ENCODE measurements at regions not wholly inside any gene's neighbourhood (a gene's known extent, or its start where the extent isn't known, plus 50 kb on each side); places are given as distances from the start of the nearest gene placed in this dataset.

- H3K4me3 Mint-ChIP-seq: no peak overlapping the region
- ATAC-seq: no peak
These were observed 367.9 kb downstream of the SOX9 start for GRCh38 chr17:72488555-72489271.

DNA sequence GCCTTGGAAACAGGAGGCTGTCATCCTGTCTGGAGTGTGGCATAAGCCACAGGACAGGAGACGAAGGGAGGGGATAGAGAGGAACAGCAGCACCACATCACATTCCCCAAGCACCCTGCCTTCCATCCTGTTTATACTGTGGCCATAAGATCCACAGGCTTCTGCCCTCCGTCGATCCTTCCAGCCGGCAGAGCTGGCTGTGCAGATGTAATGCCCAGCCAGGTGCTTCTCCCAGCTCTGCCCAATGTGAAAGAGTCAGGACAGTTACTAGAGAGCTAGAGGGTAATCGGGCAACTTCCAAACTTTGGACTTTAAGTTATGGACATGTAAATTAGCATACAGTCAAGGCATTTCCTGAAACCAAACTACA, 368.4 kb downstream of the SOX9 start:
- Histone ChIP-seq H3K4me1 (ENCODE audit: control insufficient read depth, insufficient read depth, low read length) (no peaks in the 10 kb centered on the region), H3K27ac (ENCODE audit: low read length) (no peak overlapping the region), H3K4me3 (ENCODE audit: low read length) (no peak overlapping the region), H3K36me3 (ENCODE audit: control insufficient read depth, insufficient read depth, low read length) (no peaks in the 10 kb centered on the region), H3K27me3 (ENCODE audit: control insufficient read depth, insufficient read depth, low read length) (no peaks in the 10 kb centered on the region), H3K9me3 (ENCODE audit: control insufficient read depth, insufficient read depth, low read length) (peaks cover 3% of the 10 kb centered on the region)
- H3K4me1 Mint-ChIP-seq: no peaks in the 10 kb centered on the region
- WGBS (ENCODE audit: insufficient coverage): 62% methylated on average over 5 of the region's 5 CpGs
- no peak overlapping the region for H3K4me3 Mint-ChIP-seq
- H3K27ac Mint-ChIP-seq: no peak overlapping the region
- no peaks in the 10 kb centered on the region for H3K27me3 Mint-ChIP-seq (ENCODE audit: low read depth in 2 of 2)
- TF ChIP-seq, protein P1, sequence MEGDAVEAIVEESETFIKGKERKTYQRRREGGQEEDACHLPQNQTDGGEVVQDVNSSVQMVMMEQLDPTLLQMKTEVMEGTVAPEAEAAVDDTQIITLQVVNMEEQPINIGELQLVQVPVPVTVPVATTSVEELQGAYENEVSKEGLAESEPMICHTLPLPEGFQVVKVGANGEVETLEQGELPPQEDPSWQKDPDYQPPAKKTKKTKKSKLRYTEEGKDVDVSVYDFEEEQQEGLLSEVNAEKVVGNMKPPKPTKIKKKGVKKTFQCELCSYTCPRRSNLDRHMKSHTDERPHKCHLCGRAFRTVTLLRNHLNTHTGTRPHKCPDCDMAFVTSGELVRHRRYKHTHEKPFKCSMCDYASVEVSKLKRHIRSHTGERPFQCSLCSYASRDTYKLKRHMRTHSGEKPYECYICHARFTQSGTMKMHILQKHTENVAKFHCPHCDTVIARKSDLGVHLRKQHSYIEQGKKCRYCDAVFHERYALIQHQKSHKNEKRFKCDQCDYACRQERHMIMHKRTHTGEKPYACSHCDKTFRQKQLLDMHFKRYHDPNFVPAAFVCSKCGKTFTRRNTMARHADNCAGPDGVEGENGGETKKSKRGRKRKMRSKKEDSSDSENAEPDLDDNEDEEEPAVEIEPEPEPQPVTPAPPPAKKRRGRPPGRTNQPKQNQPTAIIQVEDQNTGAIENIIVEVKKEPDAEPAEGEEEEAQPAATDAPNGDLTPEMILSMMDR (IDR thresholded peaks at IDR 0.05): no peak
- H3K36me3 Mint-ChIP-seq: no peaks in the 10 kb centered on the region
- intact Hi-C loops (cut with micrococcal nuclease): no loop called here
- H3K9me3 Mint-ChIP-seq: peaks cover 0 to 2% of the 10 kb centered on the region in 2 donors
- no peak for DNase-seq
- ATAC-seq: no peak

More at GRCh38 chr17:72488555-72489271, 367.9 kb downstream of the SOX9 start:
- Histone ChIP-seq H3K9me3 (ENCODE audit: control insufficient read depth, insufficient read depth, low read length) (peaks cover 3% of the 10 kb centered on the region), H3K36me3 (ENCODE audit: control insufficient read depth, insufficient read depth, low read length) (no peaks in the 10 kb centered on the region), H3K27ac (ENCODE audit: low read length) (no peak overlapping the region), H3K27me3 (ENCODE audit: control insufficient read depth, insufficient read depth, low read length) (no peaks in the 10 kb centered on the region), H3K4me1 (ENCODE audit: control insufficient read depth, insufficient read depth, low read length) (no peaks in the 10 kb centered on the region), H3K4me3 (ENCODE audit: low read length) (no peak overlapping the region)
- Mint-ChIP-seq H3K4me1 (no peaks in the 10 kb centered on the region), H3K9me3 (no peaks in the 10 kb centered on the region), H3K27me3 (ENCODE audit: low read depth in 2 of 2) (no peaks in the 10 kb centered on the region), H3K36me3 (no peaks in the 10 kb centered on the region), H3K27ac (no peak overlapping the region)
- 77% methylated on average over 11 of the region's 11 CpGs for WGBS (ENCODE audit: insufficient coverage)
- no peak for DNase-seq
- intact Hi-C loops (cut with micrococcal nuclease): no loop called here
- TF ChIP-seq, protein P1 (IDR thresholded peaks at IDR 0.05): no peak

GRCh38 chr17:72491102-72491501, 370.3 kb downstream of the SOX9 start:
- ATAC-seq (no peak), DNase-seq (no peak)
- H3K4me3 Mint-ChIP-seq: no peak overlapping the region
- no peaks in the 10 kb centered on the region for H3K27me3 Mint-ChIP-seq (ENCODE audit: low read depth in 2 of 2)
- H3K27ac Mint-ChIP-seq: no peak overlapping the region
- intact Hi-C loops (cut with micrococcal nuclease): no loop called here
- 85% methylated on average over 2 of the region's 2 CpGs for WGBS (ENCODE audit: insufficient coverage)
- Histone ChIP-seq H3K27ac (ENCODE audit: low read length) (no peak overlapping the region), H3K36me3 (ENCODE audit: control insufficient read depth, insufficient read depth, low read length) (no peaks in the 10 kb centered on the region), H3K4me3 (ENCODE audit: low read length) (no peak overlapping the region), H3K27me3 (ENCODE audit: control insufficient read depth, insufficient read depth, low read length) (no peaks in the 10 kb centered on the region), H3K9me3 (ENCODE audit: control insufficient read depth, insufficient read depth, low read length) (peaks cover 3% of the 10 kb centered on the region), H3K4me1 (ENCODE audit: control insufficient read depth, insufficient read depth, low read length) (no peaks in the 10 kb centered on the region)
- H3K9me3 Mint-ChIP-seq: peaks cover 0 to 2% of the 10 kb centered on the region in 2 donors
- TF ChIP-seq, protein P1 (IDR thresholded peaks at IDR 0.05): no peak
- H3K4me1 Mint-ChIP-seq: no peaks in the 10 kb centered on the region
- no peaks in the 10 kb centered on the region for H3K36me3 Mint-ChIP-seq

DNA sequence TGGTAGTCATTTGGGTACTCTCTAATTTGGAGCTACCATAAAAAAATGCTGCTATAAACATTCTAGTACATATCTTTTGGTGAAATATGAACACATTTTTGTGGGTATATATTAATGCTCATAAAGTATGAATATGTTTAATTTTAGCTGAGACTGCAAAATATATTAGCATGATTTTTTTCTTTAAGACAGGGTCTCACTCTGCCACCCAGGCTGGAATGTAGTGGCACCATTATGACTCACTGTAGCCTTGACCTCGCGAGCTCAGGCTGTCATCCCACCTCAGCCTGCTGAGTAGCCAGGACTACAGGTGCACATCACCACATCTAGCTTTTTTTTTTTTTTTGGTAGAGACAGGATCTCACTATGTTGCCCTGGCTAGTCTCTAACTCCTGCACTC, 371.7 kb downstream of the SOX9 start:
- no peaks in the 10 kb centered on the region for H3K4me1 ChIP-seq (ENCODE audit: control insufficient read depth, insufficient read depth, low read length)
- no peak overlapping the region for H3K4me3 ChIP-seq (ENCODE audit: low read length)
- H3K36me3 ChIP-seq (ENCODE audit: control insufficient read depth, insufficient read depth, low read length): no peaks in the 10 kb centered on the region
- no peak overlapping the region for H3K27ac ChIP-seq (ENCODE audit: low read length)
- H3K4me1 Mint-ChIP-seq: no peaks in the 10 kb centered on the region
- peaks cover 0 to 4% of the 10 kb centered on the region in 2 donors for H3K9me3 Mint-ChIP-seq
- 95% methylated on average over 2 of the region's 2 CpGs for WGBS (ENCODE audit: insufficient coverage)
- TF ChIP-seq, protein P1 (IDR thresholded peaks at IDR 0.05): no peak
- no peak for DNase-seq
- no peaks in the 10 kb centered on the region for H3K27me3 Mint-ChIP-seq (ENCODE audit: low read depth in 2 of 2)
- no peaks in the 10 kb centered on the region for H3K36me3 Mint-ChIP-seq
- no peak for ATAC-seq
- H3K27ac Mint-ChIP-seq: no peak overlapping the region
- H3K27me3 ChIP-seq (ENCODE audit: control insufficient read depth, insufficient read depth, low read length): no peaks in the 10 kb centered on the region
- intact Hi-C loops (cut with micrococcal nuclease): no loop called here
- no peak overlapping the region for H3K4me3 Mint-ChIP-seq
- H3K9me3 ChIP-seq (ENCODE audit: control insufficient read depth, insufficient read depth, low read length): peaks cover 3% of the 10 kb centered on the region

Measured in natural killer cell (primary cell).